Progenitor cell of endocrine pancreas (in vitro differentiated cells): ENCODE measurements at regions not wholly inside any gene's neighbourhood (a gene's known extent, or its start where the extent isn't known, plus 50 kb on each side); places are given as distances from the start of the nearest gene placed in this dataset.
A peak's percentile ranks its signal among the peaks of the same experiment; 100 is the strongest.

ENCODE experiments used
- DNase-seq: peaks from one replicate; pipeline ENCODE4 v3.0.0; 2021; ENCODE audit warnings: low spot score; ENCODE audit not compliant: unreplicated experiment
- H3K27ac Mint-ChIP-seq: 2 replicates; pipeline ENCODE4 v1.8.0; 2021; ENCODE audit warnings: mild to moderate bottlenecking, moderate library complexity, mixed read lengths
- H3K27me3 Mint-ChIP-seq: 2 replicates; pipeline ENCODE4 v1.8.0; 2021; ENCODE audit warnings: mixed read lengths
- H3K36me3 Mint-ChIP-seq: 2 replicates; pipeline ENCODE4 v1.8.0; 2022; ENCODE audit warnings: mixed read lengths; ENCODE audit not compliant: insufficient read depth
- H3K4me1 Mint-ChIP-seq: 2 replicates; pipeline ENCODE4 v1.8.0; 2021; ENCODE audit warnings: low read depth, mixed read lengths
- H3K4me3 Mint-ChIP-seq: 2 replicates; pipeline ENCODE4 v1.8.0; 2021; ENCODE audit warnings: low read depth, mild to moderate bottlenecking, moderate library complexity, mixed read lengths
- H3K9me3 Mint-ChIP-seq: 2 replicates; pipeline ENCODE4 v1.8.0; 2021; ENCODE audit warnings: low read depth, mixed read lengths
- CTCF ChIP-seq: fragments of 200-600 bp; sonication (generic); IDR thresholded peaks from one replicate; pipeline ENCODE4 v1.5.0; 2021; ENCODE audit warnings: antibody characterized with exemption, mild to moderate bottlenecking; ENCODE audit not compliant: unreplicated experiment

DNA sequence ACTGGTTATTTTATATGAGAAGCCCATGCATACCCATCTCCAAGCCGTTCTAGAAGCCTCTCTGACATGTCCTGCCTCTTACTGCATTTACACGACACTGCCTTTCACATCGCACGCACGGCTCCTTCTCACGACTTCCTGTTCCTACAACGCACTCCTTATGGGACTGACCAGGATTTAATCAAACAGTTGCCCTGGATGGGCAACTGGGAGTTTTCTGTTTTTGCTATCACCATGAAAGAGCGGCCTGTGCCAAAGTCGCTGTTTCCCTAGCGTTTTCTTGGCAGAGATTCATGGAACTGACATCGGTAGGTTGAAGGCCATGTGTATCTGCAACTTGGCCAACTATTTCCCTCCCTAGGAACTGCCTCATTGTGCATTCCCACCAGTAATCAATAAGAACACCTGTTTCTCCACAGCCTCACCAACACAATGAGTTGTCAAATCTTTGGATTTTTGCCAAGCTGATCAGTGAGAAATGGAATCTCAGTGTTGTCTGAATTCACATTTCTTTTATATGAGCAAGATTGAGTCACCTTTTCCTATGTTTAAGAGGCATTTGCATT, 97.2 kb upstream of the OTOS start:
- DNase-seq: no peak
- H3K27me3 Mint-ChIP-seq: peaks cover 36% of the 10 kb centered on the region
- no peaks in the 10 kb centered on the region for H3K36me3 Mint-ChIP-seq
- peaks cover 2% of the 10 kb centered on the region for H3K4me1 Mint-ChIP-seq
- no peaks in the 10 kb centered on the region for H3K9me3 Mint-ChIP-seq
- TF ChIP-seq CTCF: no peak
- no peak overlapping the region for H3K4me3 Mint-ChIP-seq
- H3K27ac Mint-ChIP-seq: no peak overlapping the region

GRCh38 chr2:240238201-240238600, 97.7 kb upstream of the OTOS start:
- no peak for DNase-seq
- no peak overlapping the region for H3K27ac Mint-ChIP-seq
- no peaks in the 10 kb centered on the region for H3K36me3 Mint-ChIP-seq
- H3K9me3 Mint-ChIP-seq: no peaks in the 10 kb centered on the region
- no peak overlapping the region for H3K4me3 Mint-ChIP-seq
- peaks cover 2% of the 10 kb centered on the region for H3K4me1 Mint-ChIP-seq
- TF ChIP-seq CTCF: no peak
- peaks cover 36% of the 10 kb centered on the region for H3K27me3 Mint-ChIP-seq

GRCh38 chr2:240238786-240239185, 98.3 kb upstream of the OTOS start:
- H3K9me3 Mint-ChIP-seq: no peaks in the 10 kb centered on the region
- TF ChIP-seq CTCF: no peak
- peaks cover 2% of the 10 kb centered on the region for H3K4me1 Mint-ChIP-seq

GRCh38 chr2:240239325-240239724, 98.9 kb upstream of the OTOS start:
- Mint-ChIP-seq H3K4me3 (no peak overlapping the region), H3K27me3 (peaks cover 36% of the 10 kb centered on the region), H3K4me1 (peaks cover 2% of the 10 kb centered on the region), H3K27ac (no peak overlapping the region), H3K9me3 (no peaks in the 10 kb centered on the region), H3K36me3 (no peaks in the 10 kb centered on the region)
- no peak for DNase-seq
- TF ChIP-seq CTCF: no peak

More at GRCh38 chr2:240238786-240239185, 98.3 kb upstream of the OTOS start:
- H3K27ac Mint-ChIP-seq: no peak overlapping the region
- DNase-seq: peak; percentile 4
- H3K36me3 Mint-ChIP-seq: no peaks in the 10 kb centered on the region
- peaks cover 36% of the 10 kb centered on the region for H3K27me3 Mint-ChIP-seq
- H3K4me3 Mint-ChIP-seq: no peak overlapping the region

DNA sequence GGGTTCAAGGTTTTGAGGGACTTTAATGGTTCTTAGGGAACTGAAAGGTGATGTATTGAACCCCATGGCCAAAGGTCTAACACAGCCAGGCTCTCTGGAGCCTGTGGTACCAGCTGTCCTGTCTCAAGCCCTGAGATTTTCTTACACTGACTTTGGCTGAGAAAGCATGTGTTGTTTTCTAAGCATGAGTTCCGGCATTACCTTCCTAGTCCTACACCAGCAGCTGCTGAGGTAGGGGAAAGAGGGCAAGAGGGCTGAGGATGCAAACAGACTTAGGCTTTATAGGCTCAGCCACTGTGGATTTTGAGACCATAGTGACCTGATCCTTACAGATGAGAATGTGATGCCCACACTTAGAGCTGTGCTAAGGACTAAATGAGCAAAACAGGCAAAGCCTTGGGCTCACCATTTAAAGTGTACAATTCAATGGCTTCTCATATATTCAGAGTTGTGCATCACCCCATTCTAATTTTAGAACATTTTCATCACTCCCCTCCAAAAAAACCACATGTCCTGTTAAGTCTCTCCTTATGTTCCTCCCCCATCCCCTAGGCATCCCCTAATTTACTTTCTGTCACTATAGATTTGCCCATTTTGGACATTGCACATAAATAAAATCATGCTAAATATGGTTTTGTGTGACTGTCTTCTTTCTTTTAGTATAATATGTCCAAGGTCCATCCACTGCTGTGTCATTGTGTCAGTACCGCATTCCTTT, 99.7 kb upstream of the OTOS start:
- Mint-ChIP-seq H3K36me3 (no peaks in the 10 kb centered on the region), H3K27ac (no peak overlapping the region), H3K9me3 (no peaks in the 10 kb centered on the region), H3K4me1 (peaks cover 2% of the 10 kb centered on the region), H3K4me3 (no peak overlapping the region), H3K27me3 (peaks cover 29% of the 10 kb centered on the region)
- no peak for TF ChIP-seq CTCF
- DNase-seq: no peak
